GM10266 (cell line): ENCODE measurements at regions not wholly inside any gene's neighbourhood (a gene's known extent, or its start where the extent isn't known, plus 50 kb on each side); places are given as distances from the start of the nearest gene placed in this dataset.

Experiments
- DNase-seq: peaks from one replicate; pipeline ENCODE4 v3.0.0; 2012; ENCODE audit errors: extremely low spot score
- TF ChIP-seq, protein P1 (sequence below): IDR thresholded peaks from 2 replicates; pipeline ENCODE4 v1.5.1; 2012; ENCODE audit warnings: mild to moderate bottlenecking, low read depth; ENCODE audit not compliant: control insufficient read depth, insufficient read depth; ENCODE audit errors: missing control alignments

DNA sequence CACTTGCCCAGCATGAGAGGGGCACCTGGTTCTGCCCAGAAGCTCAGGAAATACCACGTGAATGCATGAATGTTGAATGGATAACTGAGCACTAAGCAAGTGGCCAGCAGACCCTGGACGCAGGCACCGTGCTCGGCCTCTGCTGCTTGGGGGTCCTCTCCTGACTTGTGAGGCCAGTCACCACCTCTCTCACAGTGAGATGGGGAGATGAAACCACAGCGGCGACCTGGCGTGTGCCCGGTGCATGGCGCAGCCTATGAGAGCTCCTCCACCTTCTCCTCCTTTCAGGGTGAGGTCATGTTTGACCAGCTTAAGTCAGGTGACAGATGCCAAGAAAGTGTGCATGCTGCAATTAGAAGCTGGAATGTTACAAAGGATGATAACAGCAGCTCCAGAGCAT is 75.5 kb downstream of the HMX1 start:
- TF ChIP-seq, protein P1, sequence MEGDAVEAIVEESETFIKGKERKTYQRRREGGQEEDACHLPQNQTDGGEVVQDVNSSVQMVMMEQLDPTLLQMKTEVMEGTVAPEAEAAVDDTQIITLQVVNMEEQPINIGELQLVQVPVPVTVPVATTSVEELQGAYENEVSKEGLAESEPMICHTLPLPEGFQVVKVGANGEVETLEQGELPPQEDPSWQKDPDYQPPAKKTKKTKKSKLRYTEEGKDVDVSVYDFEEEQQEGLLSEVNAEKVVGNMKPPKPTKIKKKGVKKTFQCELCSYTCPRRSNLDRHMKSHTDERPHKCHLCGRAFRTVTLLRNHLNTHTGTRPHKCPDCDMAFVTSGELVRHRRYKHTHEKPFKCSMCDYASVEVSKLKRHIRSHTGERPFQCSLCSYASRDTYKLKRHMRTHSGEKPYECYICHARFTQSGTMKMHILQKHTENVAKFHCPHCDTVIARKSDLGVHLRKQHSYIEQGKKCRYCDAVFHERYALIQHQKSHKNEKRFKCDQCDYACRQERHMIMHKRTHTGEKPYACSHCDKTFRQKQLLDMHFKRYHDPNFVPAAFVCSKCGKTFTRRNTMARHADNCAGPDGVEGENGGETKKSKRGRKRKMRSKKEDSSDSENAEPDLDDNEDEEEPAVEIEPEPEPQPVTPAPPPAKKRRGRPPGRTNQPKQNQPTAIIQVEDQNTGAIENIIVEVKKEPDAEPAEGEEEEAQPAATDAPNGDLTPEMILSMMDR, result no peak
- no peak for DNase-seq

DNA sequence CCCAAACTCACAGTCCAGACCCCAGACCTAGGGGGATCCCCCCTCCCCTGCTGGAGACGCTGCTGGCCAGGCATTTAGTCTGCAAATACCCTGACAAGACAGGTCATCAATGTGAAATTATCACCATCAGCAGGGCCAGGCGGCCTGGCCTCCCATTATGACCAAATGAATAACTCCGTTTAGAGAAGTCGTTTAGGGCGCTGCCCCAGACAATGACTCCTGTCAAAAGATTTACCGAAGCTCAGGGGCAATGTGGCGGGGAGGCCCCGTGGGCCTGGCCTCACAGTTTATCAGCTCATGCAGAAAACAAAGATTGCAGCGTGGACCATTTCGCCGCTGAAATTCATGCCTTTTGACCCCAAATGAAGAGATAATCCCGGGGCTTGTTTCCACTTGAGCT is 76.5 kb downstream of the HMX1 start:
- TF ChIP-seq, protein P1, result no peak
- DNase-seq, result no peak

DNA sequence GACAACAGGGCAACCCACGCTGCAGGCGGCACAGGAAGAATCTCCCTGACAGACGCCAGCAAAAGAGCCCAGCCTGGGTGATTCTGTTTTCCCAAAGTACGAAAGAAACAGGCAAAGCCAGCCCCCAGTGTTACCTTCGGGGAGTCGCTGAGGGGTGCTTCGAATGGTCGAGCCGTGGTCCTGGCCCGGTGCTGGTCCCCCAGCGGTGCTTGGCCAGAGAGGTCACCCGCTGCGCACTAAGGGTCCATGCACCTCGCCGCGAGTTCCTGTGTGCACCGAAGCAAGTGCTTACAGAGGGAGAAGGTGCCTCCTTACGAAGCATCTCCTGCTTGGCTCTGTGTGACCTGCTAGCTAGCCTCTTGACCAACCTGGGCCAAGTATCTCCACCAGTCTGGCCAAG is 77.1 kb downstream of the HMX1 start:
- DNase-seq, result no peak
- TF ChIP-seq, protein P1, result no peak

DNA sequence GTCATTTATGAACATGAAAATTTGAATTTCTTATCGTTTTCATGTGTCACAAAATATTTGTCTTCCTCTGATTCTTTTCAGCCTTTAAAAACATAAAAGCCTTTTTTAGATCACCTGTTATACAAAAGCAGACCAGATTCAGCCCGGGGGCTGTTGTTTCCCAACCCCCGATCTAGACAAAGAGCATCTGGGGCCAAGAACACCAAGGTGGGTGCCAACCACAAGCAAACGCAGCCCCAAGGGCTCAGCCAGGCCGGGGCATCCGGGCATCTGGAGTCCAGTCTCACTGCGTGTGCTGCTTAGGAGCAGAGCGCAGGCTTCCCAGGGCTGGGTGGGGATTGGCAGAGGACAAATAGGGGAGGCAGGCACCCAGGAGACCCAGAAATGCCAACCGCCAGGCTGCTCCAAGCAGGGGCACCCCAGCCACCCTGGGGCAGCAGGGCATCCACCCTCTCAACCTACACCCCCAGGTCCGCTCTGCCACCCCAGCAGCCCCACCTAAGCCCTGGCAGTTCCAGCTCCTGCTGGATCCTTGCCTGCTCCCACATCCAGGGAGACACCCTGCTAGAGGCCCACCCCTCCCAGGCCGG is 78.0 kb downstream of the HMX1 start:
- DNase-seq, result no peak
- TF ChIP-seq, protein P1, result no peak

DNA sequence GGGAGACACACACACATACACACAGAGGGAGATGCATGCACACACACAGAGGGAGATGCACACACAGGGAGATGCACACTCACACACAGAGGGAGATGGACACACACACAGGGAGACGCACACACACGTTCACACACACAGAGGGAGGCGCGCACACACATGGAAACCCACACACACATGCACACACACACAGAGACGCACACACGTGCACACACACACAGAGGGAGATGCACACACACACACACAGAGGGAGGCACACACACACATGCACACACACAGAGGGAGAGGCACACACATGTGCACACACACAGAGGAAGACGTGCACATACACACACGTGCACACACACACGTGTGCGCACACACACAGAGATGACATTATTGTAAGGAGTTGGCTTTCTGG is 79.1 kb downstream of the HMX1 start:
- DNase-seq, result no peak
- TF ChIP-seq, protein P1, result no peak

DNA sequence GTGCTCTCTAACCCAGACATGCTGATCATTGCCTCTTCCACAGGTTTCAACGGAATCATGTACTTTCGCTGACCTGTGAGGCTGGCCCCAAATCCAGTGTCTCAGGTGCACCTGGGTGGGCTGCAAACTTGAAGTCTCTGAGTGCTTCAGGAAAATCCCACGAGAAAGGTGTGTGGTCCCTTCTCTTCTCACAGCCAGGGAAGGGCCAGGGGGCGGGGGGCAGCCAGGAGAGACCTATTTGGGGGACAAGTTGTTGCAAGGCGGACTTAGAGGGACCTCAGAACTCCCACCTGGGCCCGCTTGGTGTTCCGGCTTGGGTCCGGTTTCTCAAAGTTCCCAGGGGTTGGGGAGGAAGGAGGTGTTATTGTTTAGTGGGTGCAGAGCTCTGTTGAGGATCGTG is 80.0 kb downstream of the HMX1 start:
- TF ChIP-seq, protein P1, result no peak

DNA sequence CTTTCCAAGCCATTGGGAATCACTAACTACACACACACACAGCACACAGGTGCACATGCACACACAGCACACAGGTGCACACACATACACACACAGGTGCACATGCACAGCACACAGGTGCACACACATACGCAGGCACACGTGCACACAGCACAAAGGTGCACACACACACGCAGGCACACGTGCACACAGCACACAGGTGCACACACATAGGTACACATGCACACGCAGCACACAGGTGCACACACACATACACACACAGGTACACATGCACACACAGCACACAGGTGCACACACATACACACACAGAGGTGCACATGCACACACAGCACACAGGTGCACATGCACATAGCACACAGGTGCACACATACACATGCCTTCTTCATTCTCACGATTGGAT is 80.9 kb downstream of the HMX1 start:
- no peak for DNase-seq
- TF ChIP-seq, protein P1, result no peak

More for the DNA sequence above, 80.0 kb downstream of the HMX1 start:
- DNase-seq, result no peak
